OCI-LY7 (cell line): ENCODE measurements at regions not wholly inside any gene's neighbourhood (a gene's known extent, or its start where the extent isn't known, plus 50 kb on each side); places are given as distances from the start of the nearest gene placed in this dataset.

Experiments
- BruUV-seq: library from RNA; stranded (reverse); fragments of 400-500 nt; replicated peaks from 2 replicates; lab custom pipeline; 2021; lab: Mats Ljungman, UMichigan
- CTCF ChIA-PET: fragments of 300-600 bp; sonication (Branson Sonifier 250); formaldehyde crosslinking; loops from one replicate; lab custom pipeline; 2022; ENCODE audit warnings: antibody characterized with exemption; ENCODE audit not compliant: unreplicated experiment; lab: Charles Lee
- POLR2A ChIA-PET: fragments of 300-600 bp; sonication (Branson Sonifier 250); formaldehyde crosslinking; loops from one replicate; lab custom pipeline; 2022; ENCODE audit warnings: antibody characterized with exemption; lab: Charles Lee
- DNase-seq: peaks from one replicate; pipeline ENCODE4 v3.0.0-alpha.2; 2015; ENCODE audit warnings: low spot score
- H2AFZ ChIP-seq: fragments of 200-600 bp; sonication (generic), shearing (Covaris generic); 2 replicates; pipeline ENCODE4 v1.6.1; 2014; ENCODE audit warnings: mild to moderate bottlenecking, antibody characterized with exemption, low read length, moderate library complexity
- H3K27ac ChIP-seq: fragments of 200-600 bp; sonication (generic); 2 replicates; pipeline ENCODE4 v1.5.1; 2014; ENCODE audit warnings: mixed run types, low read depth, mild to moderate bottlenecking, moderate library complexity, low read length, inconsistent platforms; ENCODE audit not compliant: poor library complexity, severe bottlenecking
- H3K36me3 ChIP-seq: fragments of 200-600 bp; sonication (generic); 2 replicates; pipeline ENCODE4 v1.6.1; 2014; ENCODE audit warnings: mild to moderate bottlenecking, antibody characterized with exemption, low read length, moderate library complexity, mixed read lengths; ENCODE audit not compliant: insufficient read depth
- H3K4me1 ChIP-seq: fragments of 200-600 bp; sonication (generic); 2 replicates; pipeline ENCODE4 v1.5.1; 2014; ENCODE audit warnings: mild to moderate bottlenecking, low read length; ENCODE audit not compliant: insufficient read depth, poor library complexity, severe bottlenecking
- H3K4me2 ChIP-seq: fragments of 200-600 bp; sonication (generic); 2 replicates; pipeline ENCODE4 v1.6.1; 2014; ENCODE audit warnings: mild to moderate bottlenecking, low read length
- H3K4me3 ChIP-seq: fragments of 200-600 bp; sonication (generic); 2 replicates; pipeline ENCODE4 v1.5.1; 2014; ENCODE audit warnings: mild to moderate bottlenecking, low read depth, low read length; ENCODE audit not compliant: poor library complexity, severe bottlenecking
- H3K79me2 ChIP-seq: fragments of 200-600 bp; sonication (generic); 2 replicates; pipeline ENCODE4 v1.6.1; 2016; ENCODE audit warnings: low read depth, mild to moderate bottlenecking, low read length, moderate library complexity, mixed read lengths; ENCODE audit not compliant: insufficient read depth
- H3K9me2 ChIP-seq: fragments of 200-600 bp; sonication (generic); 2 replicates; pipeline ENCODE4 v1.6.1; 2016; ENCODE audit warnings: mild to moderate bottlenecking, low read length, mixed read lengths; ENCODE audit not compliant: insufficient read depth
- H3K9me3 ChIP-seq: fragments of 200-600 bp; sonication (generic); 2 replicates; pipeline ENCODE4 v1.6.1; 2014; ENCODE audit warnings: mild to moderate bottlenecking, mixed run types, low read length, mixed read lengths
- H4K20me1 ChIP-seq: fragments of 200-600 bp; sonication (generic); 2 replicates; pipeline ENCODE4 v1.6.1; 2014; ENCODE audit warnings: mild to moderate bottlenecking, antibody characterized with exemption, low read length, moderate library complexity, mixed read lengths; ENCODE audit not compliant: insufficient read depth
- EZH2phosphoT487 ChIP-seq: fragments of 200-600 bp; sonication (generic); IDR thresholded peaks from 2 replicates; pipeline ENCODE4 v1.6.1; 2018; ENCODE audit warnings: low read depth, borderline replicate concordance, mild to moderate bottlenecking, mixed run types, antibody characterized with exemption, low read length, moderate library complexity, mixed read lengths
- intact Hi-C: fragments of 100-400 bp; cut with micrococcal nuclease; formaldehyde crosslinking; loops from one replicate; pipeline ENCODE4 v1.10.0; 2022; ENCODE audit not compliant: unreplicated experiment
- TF ChIP-seq, protein P1 (sequence below): fragments of 200-600 bp; sonication (generic); conservative IDR thresholded peaks from 2 replicates; pipeline ENCODE4 v1.5.1; 2014; ENCODE audit warnings: mild to moderate bottlenecking, antibody characterized with exemption, low read length, moderate library complexity, mixed read lengths

DNA sequence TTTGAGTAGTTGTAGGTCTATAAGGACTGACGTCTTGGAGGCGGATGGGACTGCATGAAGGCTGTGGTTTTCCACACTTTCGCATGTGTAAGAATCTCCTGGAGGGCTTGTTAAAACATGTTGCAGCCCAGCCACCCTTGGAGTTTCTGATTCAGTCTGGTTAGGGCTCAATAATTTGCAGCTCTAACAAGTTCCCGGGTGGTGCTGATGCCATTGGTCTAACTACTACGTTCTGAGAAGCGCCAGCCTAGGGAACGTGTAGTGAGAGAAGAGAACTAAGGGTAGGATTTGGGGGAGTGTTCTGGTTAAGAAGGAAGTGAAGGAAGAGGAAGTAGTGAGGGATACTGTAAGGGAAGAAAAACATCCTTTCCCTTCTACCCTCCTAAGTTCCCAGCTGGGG, 138.9 kb downstream of the LARP7 start:
- Histone ChIP-seq H4K20me1 (no peaks in the 10 kb centered on the region), H3K4me3 (no peak overlapping the region), H3K36me3 (no peaks in the 10 kb centered on the region), H3K9me2 (no peaks in the 10 kb centered on the region), H3K4me1 (no peaks in the 10 kb centered on the region), H2AFZ (no peak overlapping the region), H3K79me2 (no peaks in the 10 kb centered on the region), H3K27ac (no peak overlapping the region), H3K4me2 (no peak overlapping the region), H3K9me3 (no peaks in the 10 kb centered on the region)
- BruUV-seq = no TSS peak
- no peak for DNase-seq
- ChIA-PET CTCF (interaction anchor here (0.9 kb wide), 1 partner anchor 8 kb away, joined by 3 read pairs; no protein-coding TSS in a partner anchor), POLR2A (interaction anchor here (0.6 to 1.0 kb wide), 4 partner anchors 13 to 394 kb away, joined by 3 to 7 read pairs (median 4); no protein-coding TSS in a partner anchor)
- intact Hi-C loops = no loop called here
- no peak for TF ChIP-seq EZH2phosphoT487
- TF ChIP-seq, protein P1, sequence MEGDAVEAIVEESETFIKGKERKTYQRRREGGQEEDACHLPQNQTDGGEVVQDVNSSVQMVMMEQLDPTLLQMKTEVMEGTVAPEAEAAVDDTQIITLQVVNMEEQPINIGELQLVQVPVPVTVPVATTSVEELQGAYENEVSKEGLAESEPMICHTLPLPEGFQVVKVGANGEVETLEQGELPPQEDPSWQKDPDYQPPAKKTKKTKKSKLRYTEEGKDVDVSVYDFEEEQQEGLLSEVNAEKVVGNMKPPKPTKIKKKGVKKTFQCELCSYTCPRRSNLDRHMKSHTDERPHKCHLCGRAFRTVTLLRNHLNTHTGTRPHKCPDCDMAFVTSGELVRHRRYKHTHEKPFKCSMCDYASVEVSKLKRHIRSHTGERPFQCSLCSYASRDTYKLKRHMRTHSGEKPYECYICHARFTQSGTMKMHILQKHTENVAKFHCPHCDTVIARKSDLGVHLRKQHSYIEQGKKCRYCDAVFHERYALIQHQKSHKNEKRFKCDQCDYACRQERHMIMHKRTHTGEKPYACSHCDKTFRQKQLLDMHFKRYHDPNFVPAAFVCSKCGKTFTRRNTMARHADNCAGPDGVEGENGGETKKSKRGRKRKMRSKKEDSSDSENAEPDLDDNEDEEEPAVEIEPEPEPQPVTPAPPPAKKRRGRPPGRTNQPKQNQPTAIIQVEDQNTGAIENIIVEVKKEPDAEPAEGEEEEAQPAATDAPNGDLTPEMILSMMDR = no peak

- no peaks in the 10 kb centered on the region for H3K79me2 ChIP-seq
- POLR2A ChIA-PET = interaction anchor here (0.6 to 1.0 kb wide), 4 partner anchors 13 to 395 kb away, joined by 3 to 7 read pairs (median 3); no protein-coding TSS in a partner anchor
- intact Hi-C loops = no loop called here
- no peaks in the 10 kb centered on the region for H4K20me1 ChIP-seq
- no peak overlapping the region for H3K27ac ChIP-seq
- no peak for DNase-seq
- H3K4me2 ChIP-seq = no peak overlapping the region
- H3K4me3 ChIP-seq = no peak overlapping the region
- no peaks in the 10 kb centered on the region for H3K9me3 ChIP-seq
- no peaks in the 10 kb centered on the region for H3K4me1 ChIP-seq
- no TSS peak for BruUV-seq
- no peak overlapping the region for H2AFZ ChIP-seq
- CTCF ChIA-PET = interaction anchor here (0.9 kb wide), 1 partner anchor 9 kb away, joined by 3 read pairs; no protein-coding TSS in a partner anchor
- H3K9me2 ChIP-seq = no peaks in the 10 kb centered on the region
- TF ChIP-seq EZH2phosphoT487 = no peak
- TF ChIP-seq, protein P1 = no peak
- no peaks in the 10 kb centered on the region for H3K36me3 ChIP-seq
These were observed 139.6 kb downstream of the LARP7 start for GRCh38 chr4:112776535-112776934.

- Histone ChIP-seq H3K9me3 (no peaks in the 10 kb centered on the region), H3K9me2 (no peaks in the 10 kb centered on the region), H2AFZ (no peak overlapping the region), H4K20me1 (no peaks in the 10 kb centered on the region), H3K4me1 (no peaks in the 10 kb centered on the region), H3K27ac (no peak overlapping the region), H3K79me2 (no peaks in the 10 kb centered on the region), H3K36me3 (no peaks in the 10 kb centered on the region), H3K4me2 (no peak overlapping the region), H3K4me3 (no peak overlapping the region)
- intact Hi-C loops = no loop called here
- ChIA-PET POLR2A (interaction anchor here (0.6 kb wide), 1 partner anchor 719 kb away, joined by 3 read pairs; no protein-coding TSS in a partner anchor), CTCF (no interaction called here)
- TF ChIP-seq, protein P1 = no peak
- no peak for TF ChIP-seq EZH2phosphoT487
- BruUV-seq = no TSS peak
- no peak for DNase-seq
These were observed 141.6 kb downstream of the LARP7 start for GRCh38 chr4:112778520-112778919.
